Fibroblast of mammary gland (primary cell): ENCODE measurements at regions not wholly inside any gene's neighbourhood (a gene's known extent, or its start where the extent isn't known, plus 50 kb on each side); places are given as distances from the start of the nearest gene placed in this dataset.

ENCODE experiments used
- DNase-seq: peaks from one replicate; pipeline ENCODE4 v3.0.0-alpha.2; 2010; ENCODE audit warnings: low read depth
- H3K4me3 ChIP-seq: 2 replicates; pipeline ENCODE4 v1.5.1; 2011; ENCODE audit warnings: low read depth, mild to moderate bottlenecking, low read length, moderate library complexity; ENCODE audit not compliant: control insufficient read depth
- CTCF ChIP-seq: conservative IDR thresholded peaks from 2 replicates; pipeline ENCODE4 v1.5.1; 2011; ENCODE audit warnings: low read depth, low read length, inconsistent platforms; ENCODE audit not compliant: control insufficient read depth, insufficient read depth

DNA sequence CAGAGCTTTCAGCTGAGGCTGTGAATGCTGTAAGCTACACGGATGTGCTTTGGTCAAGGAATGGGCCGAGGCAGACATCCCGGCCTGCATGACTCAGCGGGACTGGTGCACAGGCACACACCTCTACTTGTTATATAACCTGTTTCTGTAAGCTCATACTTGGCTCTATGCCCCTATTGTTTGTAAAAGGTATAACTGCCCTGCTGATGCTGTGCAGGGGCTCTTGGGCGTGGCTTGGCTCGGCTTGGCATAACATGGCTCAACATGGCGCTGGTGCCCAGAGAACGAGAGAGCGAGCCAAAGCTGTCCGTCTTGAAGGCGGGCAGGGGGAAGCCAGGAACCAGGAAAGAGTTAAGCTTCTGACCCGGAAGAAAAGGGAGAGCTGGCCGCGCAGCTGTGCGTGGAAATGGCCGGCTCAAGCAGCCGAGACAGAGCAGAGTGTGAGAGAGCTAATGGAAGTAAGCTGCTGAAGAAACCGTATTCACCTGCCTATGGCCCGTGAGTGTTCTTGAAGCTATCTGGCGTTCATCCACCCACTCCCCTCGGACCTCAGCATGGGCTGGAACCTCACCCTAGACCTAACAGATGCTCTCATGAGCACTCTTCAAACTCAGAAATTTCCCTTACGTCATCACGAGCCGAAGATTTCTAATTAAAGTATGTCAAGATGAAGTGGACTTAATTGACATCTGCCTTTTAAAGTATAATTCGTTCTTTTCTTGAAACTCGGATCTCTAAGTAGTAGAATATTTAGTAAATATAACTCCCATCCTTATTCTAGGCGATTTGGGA is 286.3 kb upstream of the AGA start:
- no peak for DNase-seq
- no peak overlapping the region for H3K4me3 ChIP-seq
- no peak for TF ChIP-seq CTCF

DNA sequence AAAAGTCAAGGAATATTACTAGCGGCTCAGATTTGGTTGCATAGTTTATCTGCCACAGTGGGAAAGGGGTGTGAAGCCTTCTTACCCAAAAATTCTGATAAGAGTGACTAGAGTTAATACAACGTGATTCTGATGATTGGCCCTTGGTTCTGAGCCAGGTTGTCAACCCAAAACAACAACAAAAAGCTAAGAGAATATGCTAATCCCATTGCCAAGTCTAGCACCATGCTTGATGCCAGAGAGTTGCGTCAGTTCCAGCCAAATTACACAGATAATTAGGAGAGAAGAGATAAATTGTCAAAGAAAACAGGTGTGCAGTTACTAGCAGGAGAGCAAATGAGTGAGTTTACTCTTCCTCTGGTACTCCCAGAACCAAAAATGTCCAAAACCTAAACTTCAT is 287.4 kb upstream of the AGA start:
- no peak for TF ChIP-seq CTCF

DNA sequence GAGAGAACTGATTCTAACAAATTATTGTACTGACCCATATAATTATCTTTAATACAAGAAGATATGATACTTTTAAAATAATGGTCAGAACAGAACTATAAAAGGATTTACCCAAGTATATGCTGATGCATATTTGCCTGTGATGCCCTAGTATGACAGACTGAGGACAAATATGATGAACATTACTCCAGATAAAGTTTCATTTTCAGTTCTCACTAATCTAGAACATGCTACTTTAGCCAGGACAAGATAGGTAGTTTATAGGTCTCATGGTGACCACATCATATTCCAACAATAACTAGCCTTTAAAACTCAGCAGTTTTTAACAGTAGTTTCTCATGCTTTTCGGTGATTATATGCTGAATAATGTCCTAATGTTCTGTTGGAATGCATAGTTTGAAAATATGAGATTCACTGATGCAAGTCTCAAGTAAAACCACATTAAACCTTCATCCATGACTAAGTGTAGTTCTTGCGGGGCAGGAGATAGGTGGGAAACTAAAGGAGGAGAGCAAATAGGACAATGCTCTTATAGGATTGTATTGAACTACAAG is 295.2 kb upstream of the AGA start:
- no peak overlapping the region for H3K4me3 ChIP-seq
- no peak for TF ChIP-seq CTCF
- DNase-seq = no peak

More for the DNA sequence above, 287.4 kb upstream of the AGA start:
- H3K4me3 ChIP-seq = no peak overlapping the region
- DNase-seq = no peak

DNA sequence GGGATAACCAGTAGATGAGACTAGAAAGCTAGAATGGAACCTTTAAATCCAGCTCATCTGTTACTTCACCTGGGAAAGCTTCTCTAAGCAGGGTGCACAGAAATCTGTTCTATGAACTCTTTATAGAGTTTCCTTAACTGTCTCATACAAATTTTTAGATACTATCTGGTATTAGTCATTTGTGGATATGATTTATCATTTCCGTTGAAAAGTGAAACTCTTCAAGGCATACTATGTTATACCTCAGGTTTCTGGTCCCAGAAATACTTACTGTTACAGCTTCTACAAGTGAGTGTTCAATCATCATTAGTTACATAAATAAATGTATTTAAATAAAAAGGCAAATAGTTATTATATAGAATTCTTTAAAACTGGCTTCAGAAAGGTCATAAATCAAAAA is 298.3 kb upstream of the AGA start:
- DNase-seq = no peak
- TF ChIP-seq CTCF = no peak
- H3K4me3 ChIP-seq = no peak overlapping the region

DNA sequence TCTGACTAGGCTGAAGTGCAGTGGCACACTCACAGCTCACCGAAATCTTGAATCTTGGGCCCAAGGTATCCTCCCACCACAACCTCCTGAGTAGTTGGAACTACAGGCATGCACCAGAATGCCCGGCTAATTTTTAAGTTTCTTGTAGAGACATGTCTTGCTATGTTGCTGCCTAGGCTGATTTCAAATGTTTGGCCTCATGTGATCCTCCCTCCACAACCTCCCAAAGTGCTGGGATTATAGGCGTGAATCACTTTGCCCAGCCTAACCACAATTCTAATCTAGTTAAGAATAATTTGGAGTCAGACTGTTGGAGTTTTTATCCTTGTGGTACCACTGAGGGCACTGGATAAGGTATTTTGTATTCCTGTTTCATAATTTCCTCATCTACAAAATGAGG is 317.5 kb upstream of the AGA start:
- DNase-seq = no peak
- TF ChIP-seq CTCF = no peak
- H3K4me3 ChIP-seq = no peak overlapping the region

DNA sequence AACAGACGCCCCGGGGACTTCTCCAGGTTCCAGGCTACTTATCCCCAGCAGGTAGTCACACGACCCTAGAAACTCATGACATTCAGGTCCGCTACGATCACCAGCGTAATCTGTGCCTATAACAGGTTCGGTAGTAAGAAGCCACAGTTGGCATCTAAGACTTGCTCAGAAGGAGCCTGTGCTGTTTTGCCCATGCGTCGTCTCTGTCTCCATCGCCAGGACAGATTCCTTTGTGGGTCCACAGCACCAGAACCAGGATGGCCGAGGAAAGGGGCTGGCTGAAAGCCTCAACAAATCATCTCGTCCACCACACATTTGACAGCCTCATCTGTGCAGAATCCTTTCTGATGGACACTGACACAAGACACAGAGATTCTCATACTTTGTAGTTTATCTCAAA is 319.5 kb upstream of the AGA start:
- H3K4me3 ChIP-seq = no peak overlapping the region
- no peak for TF ChIP-seq CTCF

More for the DNA sequence above, 319.5 kb upstream of the AGA start:
- no peak for DNase-seq
